ENCODE measurements at regions not wholly inside any gene's neighbourhood (a gene's known extent, or its start where the extent isn't known, plus 50 kb on each side); places are given as distances from the start of the nearest gene placed in this dataset.

GRCh38 chr7:136293841-136294391 lies 316.8 kb upstream of the MTPN start:
- Histone ChIP-seq H3K27ac (ENCODE audit: low read depth, low read length) (no peak overlapping the region), H3K4me3 (ENCODE audit: low read depth, low read length) (no peak overlapping the region), H3K9me3 (ENCODE audit: control insufficient read depth, insufficient read depth, low read length) (no peaks in the 10 kb centered on the region), H3K4me1 (ENCODE audit: control insufficient read depth, insufficient read depth, low read length) (no peaks in the 10 kb centered on the region), H3K36me3 (ENCODE audit: control insufficient read depth, insufficient read depth, low read length) (no peaks in the 10 kb centered on the region), H3K27me3 (ENCODE audit: control insufficient read depth, insufficient read depth, low read length) (no peaks in the 10 kb centered on the region)
- peak in 1 of 6 donors; percentile 39 for DNase-seq (ENCODE audit: low read depth in 4 of 6, low spot score in 6 of 6)

- Histone ChIP-seq H3K4me3 (ENCODE audit: low read depth, low read length) (no peak overlapping the region), H3K36me3 (ENCODE audit: control insufficient read depth, insufficient read depth, low read length) (no peaks in the 10 kb centered on the region), H3K9me3 (ENCODE audit: control insufficient read depth, insufficient read depth, low read length) (no peaks in the 10 kb centered on the region), H3K4me1 (ENCODE audit: control insufficient read depth, insufficient read depth, low read length) (no peaks in the 10 kb centered on the region), H3K27me3 (ENCODE audit: control insufficient read depth, insufficient read depth, low read length) (no peaks in the 10 kb centered on the region), H3K27ac (ENCODE audit: low read depth, low read length) (no peak overlapping the region)
- DNase-seq (ENCODE audit: low read depth in 4 of 6, low spot score in 6 of 6) = no peak
- WGBS (ENCODE audit: insufficient coverage) = 86% methylated on average over 4 of the region's 6 CpGs
Observed at GRCh38 chr7:136293272-136293671, 316.1 kb upstream of the MTPN start.

GRCh38 chr7:136292365-136292764 lies 315.2 kb upstream of the MTPN start:
- Histone ChIP-seq H3K9me3 (ENCODE audit: control insufficient read depth, insufficient read depth, low read length) (no peaks in the 10 kb centered on the region), H3K36me3 (ENCODE audit: control insufficient read depth, insufficient read depth, low read length) (no peaks in the 10 kb centered on the region), H3K27ac (ENCODE audit: low read depth, low read length) (no peak overlapping the region), H3K4me1 (ENCODE audit: control insufficient read depth, insufficient read depth, low read length) (no peaks in the 10 kb centered on the region), H3K27me3 (ENCODE audit: control insufficient read depth, insufficient read depth, low read length) (no peaks in the 10 kb centered on the region), H3K4me3 (ENCODE audit: low read depth, low read length) (no peak overlapping the region)
- DNase-seq (ENCODE audit: low read depth in 4 of 6, low spot score in 6 of 6) = no peak

- no peak for DNase-seq (ENCODE audit: low read depth in 4 of 6, low spot score in 6 of 6)
- Histone ChIP-seq H3K27me3 (ENCODE audit: control insufficient read depth, insufficient read depth, low read length) (no peaks in the 10 kb centered on the region), H3K4me1 (ENCODE audit: control insufficient read depth, insufficient read depth, low read length) (no peaks in the 10 kb centered on the region), H3K36me3 (ENCODE audit: control insufficient read depth, insufficient read depth, low read length) (no peaks in the 10 kb centered on the region), H3K4me3 (ENCODE audit: low read depth, low read length) (no peak overlapping the region), H3K27ac (ENCODE audit: low read depth, low read length) (no peak overlapping the region), H3K9me3 (ENCODE audit: control insufficient read depth, insufficient read depth, low read length) (no peaks in the 10 kb centered on the region)
- no CpG with 5 or more reads among the region's 1 CpG for WGBS (ENCODE audit: insufficient coverage)
Observed at GRCh38 chr7:136290351-136290750, 313.2 kb upstream of the MTPN start.

GRCh38 chr7:136278057-136278456 lies 300.9 kb upstream of the MTPN start:
- DNase-seq (ENCODE audit: low read depth in 4 of 6, low spot score in 6 of 6) = no peak
- Histone ChIP-seq H3K27ac (ENCODE audit: low read depth, low read length) (no peak overlapping the region), H3K27me3 (ENCODE audit: control insufficient read depth, insufficient read depth, low read length) (no peaks in the 10 kb centered on the region), H3K36me3 (ENCODE audit: control insufficient read depth, insufficient read depth, low read length) (no peaks in the 10 kb centered on the region), H3K4me3 (ENCODE audit: low read depth, low read length) (no peak overlapping the region), H3K4me1 (ENCODE audit: control insufficient read depth, insufficient read depth, low read length) (no peaks in the 10 kb centered on the region), H3K9me3 (ENCODE audit: control insufficient read depth, insufficient read depth, low read length) (no peaks in the 10 kb centered on the region)
- WGBS (ENCODE audit: insufficient coverage) = no CpG with 5 or more reads among the region's 2 CpGs

GRCh38 chr7:136275794-136276193 lies 298.6 kb upstream of the MTPN start:
- Histone ChIP-seq H3K36me3 (ENCODE audit: control insufficient read depth, insufficient read depth, low read length) (no peaks in the 10 kb centered on the region), H3K9me3 (ENCODE audit: control insufficient read depth, insufficient read depth, low read length) (no peaks in the 10 kb centered on the region), H3K4me3 (ENCODE audit: low read depth, low read length) (no peak overlapping the region), H3K27ac (ENCODE audit: low read depth, low read length) (no peak overlapping the region), H3K27me3 (ENCODE audit: control insufficient read depth, insufficient read depth, low read length) (no peaks in the 10 kb centered on the region), H3K4me1 (ENCODE audit: control insufficient read depth, insufficient read depth, low read length) (no peaks in the 10 kb centered on the region)
- DNase-seq (ENCODE audit: low read depth in 4 of 6, low spot score in 6 of 6) = no peak
- 66% methylated on average over 2 of the region's 3 CpGs for WGBS (ENCODE audit: insufficient coverage)

GRCh38 chr7:136274636-136275345 lies 297.6 kb upstream of the MTPN start:
- H3K4me3 ChIP-seq (ENCODE audit: low read depth, low read length) = no peak overlapping the region
- 100% methylated on average over 1 of the region's 1 CpG for WGBS (ENCODE audit: insufficient coverage)

GRCh38 chr7:136272934-136273333 lies 295.8 kb upstream of the MTPN start:
- no peaks in the 10 kb centered on the region for H3K27me3 ChIP-seq (ENCODE audit: control insufficient read depth, insufficient read depth, low read length)
- no peaks in the 10 kb centered on the region for H3K36me3 ChIP-seq (ENCODE audit: control insufficient read depth, insufficient read depth, low read length)
- H3K4me3 ChIP-seq (ENCODE audit: low read depth, low read length) = no peak overlapping the region
- no peaks in the 10 kb centered on the region for H3K4me1 ChIP-seq (ENCODE audit: control insufficient read depth, insufficient read depth, low read length)
- no peak for DNase-seq (ENCODE audit: low read depth in 4 of 6, low spot score in 6 of 6)
- H3K9me3 ChIP-seq (ENCODE audit: control insufficient read depth, insufficient read depth, low read length) = no peaks in the 10 kb centered on the region
- no peak overlapping the region for H3K27ac ChIP-seq (ENCODE audit: low read depth, low read length)
- WGBS (ENCODE audit: insufficient coverage) = no CpG with 5 or more reads among the region's 2 CpGs

More at GRCh38 chr7:136274636-136275345, 297.6 kb upstream of the MTPN start:
- DNase-seq (ENCODE audit: low read depth in 4 of 6, low spot score in 6 of 6) = no peak
- Histone ChIP-seq H3K36me3 (ENCODE audit: control insufficient read depth, insufficient read depth, low read length) (no peaks in the 10 kb centered on the region), H3K27me3 (ENCODE audit: control insufficient read depth, insufficient read depth, low read length) (no peaks in the 10 kb centered on the region), H3K4me1 (ENCODE audit: control insufficient read depth, insufficient read depth, low read length) (no peaks in the 10 kb centered on the region), H3K9me3 (ENCODE audit: control insufficient read depth, insufficient read depth, low read length) (no peaks in the 10 kb centered on the region), H3K27ac (ENCODE audit: low read depth, low read length) (no peak overlapping the region)

- Histone ChIP-seq H3K27me3 (ENCODE audit: control insufficient read depth, insufficient read depth, low read length) (no peaks in the 10 kb centered on the region), H3K27ac (ENCODE audit: low read depth, low read length) (no peak overlapping the region), H3K9me3 (ENCODE audit: control insufficient read depth, insufficient read depth, low read length) (peaks cover 9% of the 10 kb centered on the region), H3K36me3 (ENCODE audit: control insufficient read depth, insufficient read depth, low read length) (no peaks in the 10 kb centered on the region), H3K4me3 (ENCODE audit: low read depth, low read length) (no peak overlapping the region), H3K4me1 (ENCODE audit: control insufficient read depth, insufficient read depth, low read length) (no peaks in the 10 kb centered on the region)
- WGBS (ENCODE audit: insufficient coverage) = 100% methylated on average over 2 of the region's 2 CpGs
- DNase-seq (ENCODE audit: low read depth in 4 of 6, low spot score in 6 of 6) = no peak
Observed at GRCh38 chr7:136267822-136268221, 290.7 kb upstream of the MTPN start.

- no peak for DNase-seq (ENCODE audit: low read depth in 4 of 6, low spot score in 6 of 6)
- Histone ChIP-seq H3K36me3 (ENCODE audit: control insufficient read depth, insufficient read depth, low read length) (no peaks in the 10 kb centered on the region), H3K27ac (ENCODE audit: low read depth, low read length) (no peak overlapping the region), H3K9me3 (ENCODE audit: control insufficient read depth, insufficient read depth, low read length) (peaks cover 9% of the 10 kb centered on the region), H3K27me3 (ENCODE audit: control insufficient read depth, insufficient read depth, low read length) (no peaks in the 10 kb centered on the region), H3K4me1 (ENCODE audit: control insufficient read depth, insufficient read depth, low read length) (no peaks in the 10 kb centered on the region), H3K4me3 (ENCODE audit: low read depth, low read length) (no peak overlapping the region)
Observed at GRCh38 chr7:136266457-136266856, 289.3 kb upstream of the MTPN start.
